ENCODE measurements at regions not wholly inside any gene's neighbourhood (a gene's known extent, or its start where the extent isn't known, plus 50 kb on each side); places are given as distances from the start of the nearest gene placed in this dataset.

GRCh38 chr7:96416116-96416515 is 94.2 kb upstream of the SLC25A13 start:
- Histone ChIP-seq H3K9me3 (no peaks in the 10 kb centered on the region), H3K4me1 (no peaks in the 10 kb centered on the region), H3K36me3 (no peaks in the 10 kb centered on the region), H3K27ac (no peak overlapping the region), H3K27me3 (no peaks in the 10 kb centered on the region), H3K4me3 (no peak overlapping the region)
- WGBS, 2 donors: 53 to 76% methylated on average over 3 of the region's 3 CpGs
- DNase-seq (no peak), FAIRE-seq (no peak), ATAC-seq (no peak)
- intact Hi-C loops (cut with DNase I): loop anchor here in 1 of 3 donors (10.0 kb wide), 1 partner anchor 609 kb away; the partner anchor contains the start of gene DLX5
- TF ChIP-seq, protein P1, sequence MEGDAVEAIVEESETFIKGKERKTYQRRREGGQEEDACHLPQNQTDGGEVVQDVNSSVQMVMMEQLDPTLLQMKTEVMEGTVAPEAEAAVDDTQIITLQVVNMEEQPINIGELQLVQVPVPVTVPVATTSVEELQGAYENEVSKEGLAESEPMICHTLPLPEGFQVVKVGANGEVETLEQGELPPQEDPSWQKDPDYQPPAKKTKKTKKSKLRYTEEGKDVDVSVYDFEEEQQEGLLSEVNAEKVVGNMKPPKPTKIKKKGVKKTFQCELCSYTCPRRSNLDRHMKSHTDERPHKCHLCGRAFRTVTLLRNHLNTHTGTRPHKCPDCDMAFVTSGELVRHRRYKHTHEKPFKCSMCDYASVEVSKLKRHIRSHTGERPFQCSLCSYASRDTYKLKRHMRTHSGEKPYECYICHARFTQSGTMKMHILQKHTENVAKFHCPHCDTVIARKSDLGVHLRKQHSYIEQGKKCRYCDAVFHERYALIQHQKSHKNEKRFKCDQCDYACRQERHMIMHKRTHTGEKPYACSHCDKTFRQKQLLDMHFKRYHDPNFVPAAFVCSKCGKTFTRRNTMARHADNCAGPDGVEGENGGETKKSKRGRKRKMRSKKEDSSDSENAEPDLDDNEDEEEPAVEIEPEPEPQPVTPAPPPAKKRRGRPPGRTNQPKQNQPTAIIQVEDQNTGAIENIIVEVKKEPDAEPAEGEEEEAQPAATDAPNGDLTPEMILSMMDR (IDR thresholded peaks at IDR 0.05): no peak

DNA sequence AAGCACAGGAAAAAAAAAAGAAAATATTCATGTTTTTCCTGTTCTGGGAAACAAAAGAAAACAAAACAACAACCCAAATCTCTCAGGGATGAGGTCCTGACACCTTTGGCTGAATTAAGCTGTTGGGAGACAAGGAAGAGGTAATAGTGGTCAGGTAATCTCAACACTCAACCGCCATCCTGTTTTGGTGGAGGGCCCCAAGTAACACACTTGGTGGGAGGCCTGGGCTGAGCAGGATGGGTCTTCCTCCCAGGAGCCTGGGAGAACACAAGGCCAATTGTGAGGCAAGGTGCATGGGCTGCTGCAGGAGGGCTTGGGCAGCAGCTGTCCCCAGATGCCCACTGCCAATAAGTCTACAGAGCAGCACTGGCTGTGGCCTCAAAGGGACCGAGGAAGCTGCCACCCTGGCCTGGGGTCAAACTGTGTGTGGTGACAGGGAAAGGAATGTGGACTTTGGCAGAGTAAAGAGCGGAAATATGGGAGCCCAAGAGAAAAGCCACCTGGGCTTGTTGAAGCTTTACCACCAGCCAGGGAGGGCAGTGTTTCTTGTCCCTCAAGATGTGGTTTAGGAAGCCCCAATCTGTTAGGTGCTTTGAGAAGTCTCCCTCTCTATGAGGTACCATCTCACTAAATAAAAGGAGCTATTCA is 93.5 kb upstream of the SLC25A13 start:
- FAIRE-seq (no peak), DNase-seq (peak in 1 of 6 donors; percentile 36), ATAC-seq (peak in 1 of 4 donors; percentile 36)
- H3K36me3 ChIP-seq: no peaks in the 10 kb centered on the region
- 57 to 71% methylated on average over 3 of the region's 3 CpGs for WGBS, 2 donors
- TF ChIP-seq, protein P1 (IDR thresholded peaks at IDR 0.05): no peak
- H3K27ac ChIP-seq: no peak overlapping the region
- no peaks in the 10 kb centered on the region for H3K27me3 ChIP-seq
- intact Hi-C loops (cut with DNase I): loop anchor here in 1 of 3 donors (10.0 kb wide), 1 partner anchor 609 kb away; the partner anchor contains the start of gene DLX5
- no peaks in the 10 kb centered on the region for H3K4me1 ChIP-seq
- H3K9me3 ChIP-seq: no peaks in the 10 kb centered on the region
- H3K4me3 ChIP-seq: no peak overlapping the region

DNA sequence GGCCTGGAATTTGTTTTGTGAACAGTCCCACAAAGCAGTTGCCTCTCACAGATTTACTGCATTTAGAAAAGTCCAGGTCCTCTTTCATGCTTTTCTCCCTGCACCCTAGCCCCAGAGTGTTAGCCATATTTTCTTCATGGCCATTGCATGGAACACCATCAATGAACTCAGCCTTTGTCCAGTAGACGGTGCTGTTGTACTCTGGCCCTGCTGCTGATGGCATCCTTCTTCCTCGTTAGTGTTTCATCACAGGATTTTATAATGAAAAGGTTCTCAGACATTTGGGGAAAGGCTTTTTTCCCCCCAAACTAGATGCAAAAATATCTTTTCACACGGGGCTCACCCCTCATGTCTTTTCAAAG is 93.0 kb upstream of the SLC25A13 start:
- TF ChIP-seq, protein P1 (IDR thresholded peaks at IDR 0.05): peak; percentile 18 to 42 (median 26)
- Histone ChIP-seq H3K4me3 (no peak overlapping the region), H3K9me3 (no peaks in the 10 kb centered on the region), H3K27me3 (no peaks in the 10 kb centered on the region), H3K36me3 (no peaks in the 10 kb centered on the region), H3K27ac (no peak overlapping the region), H3K4me1 (no peaks in the 10 kb centered on the region)
- ATAC-seq (peak in 3 of 4 donors; percentile 78 to 85 (median 83)), FAIRE-seq (no peak), DNase-seq (peak in 3 of 6 donors; percentile 4 to 32 (median 17))
- intact Hi-C loops (cut with DNase I): loop anchor here in 1 of 3 donors (10.0 kb wide), 1 partner anchor 610 kb away; the partner anchor contains the start of gene DLX5
- 18 to 28% methylated on average over 3 of the region's 3 CpGs for WGBS, 2 donors

GRCh38 chr7:96410126-96410839 is 88.4 kb upstream of the SLC25A13 start:
- Histone ChIP-seq H3K36me3 (no peaks in the 10 kb centered on the region), H3K27ac (no peak overlapping the region), H3K9me3 (no peaks in the 10 kb centered on the region), H3K4me1 (no peaks in the 10 kb centered on the region), H3K27me3 (no peaks in the 10 kb centered on the region), H3K4me3 (no peak overlapping the region)
- ATAC-seq (no peak), DNase-seq (no peak), FAIRE-seq (no peak)
- 38 to 39% methylated on average over 6 of the region's 6 CpGs for WGBS, 2 donors
- intact Hi-C loops (cut with DNase I): loop anchor here in 1 of 3 donors (10.0 kb wide), 1 partner anchor 615 kb away; the partner anchor contains the start of gene DLX5
- TF ChIP-seq, protein P1 (IDR thresholded peaks at IDR 0.05): no peak

Measured in pancreas (tissue), 10 donors.